Neural cell (in vitro differentiated cells): ENCODE measurements at regions not wholly inside any gene's neighbourhood (a gene's known extent, or its start where the extent isn't known, plus 50 kb on each side); places are given as distances from the start of the nearest gene placed in this dataset.

Source experiments
- EP300 ChIP-seq: fragments of 450-650 bp; conservative IDR thresholded peaks from 2 replicates; pipeline ENCODE4 v1.6.1; 2014; ENCODE audit warnings: antibody characterized with exemption, mild to moderate bottlenecking, moderate library complexity; ENCODE audit not compliant: poor library complexity, severe bottlenecking
- TF ChIP-seq, protein P1 (sequence below): fragments of 450-650 bp; IDR thresholded peaks from 2 replicates; pipeline ENCODE4 v1.5.1; 2014; ENCODE audit warnings: antibody characterized with exemption, mild to moderate bottlenecking, moderate library complexity; ENCODE audit not compliant: poor library complexity, severe bottlenecking

DNA sequence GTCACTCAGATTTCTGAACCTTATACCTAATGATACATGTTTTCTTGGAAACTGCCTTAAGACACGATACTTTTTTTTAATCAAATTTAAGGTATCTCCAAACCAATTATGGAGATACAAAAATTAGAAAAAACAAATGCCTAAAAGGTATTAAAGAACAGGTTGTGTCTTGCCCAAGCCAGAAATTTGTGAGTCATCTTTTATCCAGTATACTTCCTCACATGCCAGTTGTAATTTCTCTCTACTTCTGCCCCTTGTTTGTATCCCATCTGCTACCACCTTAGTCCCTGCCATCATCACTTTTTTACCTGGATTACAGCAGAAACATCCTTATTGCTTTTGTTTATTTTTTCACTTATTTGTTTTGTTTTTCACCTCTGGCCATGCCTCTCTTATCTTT lies 571.2 kb upstream of the DAB2 start:
- TF ChIP-seq, protein P1, sequence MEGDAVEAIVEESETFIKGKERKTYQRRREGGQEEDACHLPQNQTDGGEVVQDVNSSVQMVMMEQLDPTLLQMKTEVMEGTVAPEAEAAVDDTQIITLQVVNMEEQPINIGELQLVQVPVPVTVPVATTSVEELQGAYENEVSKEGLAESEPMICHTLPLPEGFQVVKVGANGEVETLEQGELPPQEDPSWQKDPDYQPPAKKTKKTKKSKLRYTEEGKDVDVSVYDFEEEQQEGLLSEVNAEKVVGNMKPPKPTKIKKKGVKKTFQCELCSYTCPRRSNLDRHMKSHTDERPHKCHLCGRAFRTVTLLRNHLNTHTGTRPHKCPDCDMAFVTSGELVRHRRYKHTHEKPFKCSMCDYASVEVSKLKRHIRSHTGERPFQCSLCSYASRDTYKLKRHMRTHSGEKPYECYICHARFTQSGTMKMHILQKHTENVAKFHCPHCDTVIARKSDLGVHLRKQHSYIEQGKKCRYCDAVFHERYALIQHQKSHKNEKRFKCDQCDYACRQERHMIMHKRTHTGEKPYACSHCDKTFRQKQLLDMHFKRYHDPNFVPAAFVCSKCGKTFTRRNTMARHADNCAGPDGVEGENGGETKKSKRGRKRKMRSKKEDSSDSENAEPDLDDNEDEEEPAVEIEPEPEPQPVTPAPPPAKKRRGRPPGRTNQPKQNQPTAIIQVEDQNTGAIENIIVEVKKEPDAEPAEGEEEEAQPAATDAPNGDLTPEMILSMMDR, result no peak
- no peak for TF ChIP-seq EP300
